GM21447 (cell line): ENCODE measurements at regions not wholly inside any gene's neighbourhood (a gene's known extent, or its start where the extent isn't known, plus 50 kb on each side); places are given as distances from the start of the nearest gene placed in this dataset.

ENCODE experiments used
- ATAC-seq: cut with Tn5 transposase; IDR thresholded peaks from one replicate; pipeline ENCODE4 v1.9.1; 2021; ENCODE audit not compliant: unreplicated experiment

- ATAC-seq: no peak
Observed at GRCh38 chr2:236317938-236318396, 53.8 kb upstream of the ASB18 start.

- ATAC-seq: no peak
Observed at GRCh38 chr2:236318401-236318800, 54.2 kb upstream of the ASB18 start.

- no peak for ATAC-seq
Observed at GRCh38 chr2:236319036-236319435, 54.8 kb upstream of the ASB18 start.

GRCh38 chr2:236321415-236321814 is 57.2 kb upstream of the ASB18 start:
- ATAC-seq: no peak

- no peak for ATAC-seq
Observed at GRCh38 chr2:236333417-236334121, 69.4 kb upstream of the ASB18 start.

GRCh38 chr2:236334122-236334876 is 70.1 kb upstream of the ASB18 start:
- no peak for ATAC-seq

GRCh38 chr2:236335696-236336574 is 71.7 kb upstream of the ASB18 start:
- ATAC-seq: no peak

GRCh38 chr2:236336575-236337464 is 72.6 kb upstream of the ASB18 start:
- ATAC-seq: no peak

- no peak for ATAC-seq
Observed at GRCh38 chr2:236337465-236338325, 73.5 kb upstream of the ASB18 start.

GRCh38 chr2:236338495-236339184 is 74.4 kb upstream of the ASB18 start:
- ATAC-seq: no peak

- ATAC-seq: no peak
Observed at GRCh38 chr2:236340251-236340650, 76.0 kb upstream of the ASB18 start.

- no peak for ATAC-seq
Observed at GRCh38 chr2:236341067-236341466, 76.9 kb upstream of the ASB18 start.

GRCh38 chr2:236341721-236342120 is 77.5 kb upstream of the ASB18 start:
- no peak for ATAC-seq

GRCh38 chr2:236342507-236342906 is 78.3 kb upstream of the ASB18 start:
- no peak for ATAC-seq

GRCh38 chr2:236342951-236343350 is 78.7 kb upstream of the ASB18 start:
- no peak for ATAC-seq

GRCh38 chr2:236343400-236344161 is 79.4 kb upstream of the ASB18 start:
- no peak for ATAC-seq

- ATAC-seq: no peak
Observed at GRCh38 chr2:236344446-236344845, 80.2 kb upstream of the ASB18 start.

- no peak for ATAC-seq
Observed at GRCh38 chr2:236345081-236345714, 81.0 kb upstream of the ASB18 start.
